Eye (tissue), 1 donor: ENCODE measurements at regions not wholly inside any gene's neighbourhood (a gene's known extent, or its start where the extent isn't known, plus 50 kb on each side); places are given as distances from the start of the nearest gene placed in this dataset.
"Not testable (repeated sequence)": the region's sequence is repeated elsewhere in the genome, so short reads cannot be mapped to it uniquely, and the experiment has no call there.

Source experiments
- DNase-seq: peaks from one replicate; pipeline ENCODE4 v3.0.0-alpha.2; 2015

- no peak for DNase-seq
Measured at GRCh38 chrX:52261125-52261462, 76.4 kb downstream of the MAGED4 start.

GRCh38 chrX:52261463-52262194 is 76.9 kb downstream of the MAGED4 start:
- DNase-seq = peak; percentile 95

- no peak for DNase-seq
Measured at GRCh38 chrX:52262195-52262546, 77.5 kb downstream of the MAGED4 start.

- no peak for DNase-seq
Measured at GRCh38 chrX:52263417-52263816, 78.7 kb downstream of the MAGED4 start.

GRCh38 chrX:52265713-52266112 is 81.0 kb downstream of the MAGED4 start:
- peak; percentile 8 for DNase-seq

GRCh38 chrX:52268502-52268901 is 83.8 kb downstream of the MAGED4 start:
- not testable (repeated sequence) for DNase-seq

- no peak for DNase-seq
Measured at GRCh38 chrX:52270453-52271116, 85.9 kb downstream of the MAGED4 start.

GRCh38 chrX:52271206-52271605 is 86.5 kb downstream of the MAGED4 start:
- peak; percentile 12 for DNase-seq

- no peak for DNase-seq
Measured at GRCh38 chrX:52277666-52278065, 91.2 kb upstream of the XAGE2 start.

- no peak for DNase-seq
Measured at GRCh38 chrX:52280812-52281211, 88.0 kb upstream of the XAGE2 start.

- no peak for DNase-seq
Measured at GRCh38 chrX:52284865-52285264, 84.0 kb upstream of the XAGE2 start.

- DNase-seq = not testable (repeated sequence)
Measured at GRCh38 chrX:52298968-52299367, 69.9 kb upstream of the XAGE2 start.

GRCh38 chrX:52308532-52308931 is 60.3 kb upstream of the XAGE2 start:
- not testable (repeated sequence) for DNase-seq
